HFFc6 (cell line): ENCODE measurements at regions not wholly inside any gene's neighbourhood (a gene's known extent, or its start where the extent isn't known, plus 50 kb on each side); places are given as distances from the start of the nearest gene placed in this dataset.

Experiments
- DNase-seq: peaks from one replicate; pipeline ENCODE4 v3.0.0-alpha.2; 2018
- H3K27ac Mint-ChIP-seq: 2 replicates; pipeline ENCODE4 v1.8.0; 2020; ENCODE audit warnings: mild to moderate bottlenecking, mixed read lengths
- H3K27me3 Mint-ChIP-seq: 2 replicates; pipeline ENCODE4 v1.8.0; 2021; ENCODE audit warnings: mild to moderate bottlenecking, moderate library complexity, mixed read lengths; ENCODE audit not compliant: insufficient read depth
- H3K36me3 Mint-ChIP-seq: 2 replicates; pipeline ENCODE4 v1.8.0; 2021; ENCODE audit warnings: low read depth, mixed read lengths
- H3K4me1 Mint-ChIP-seq: 2 replicates; pipeline ENCODE4 v1.8.0; 2020; ENCODE audit warnings: low read depth, mixed read lengths
- H3K4me3 Mint-ChIP-seq: 2 replicates; pipeline ENCODE4 v1.8.0; 2020; ENCODE audit warnings: mild to moderate bottlenecking, moderate library complexity, mixed read lengths
- H3K9me3 Mint-ChIP-seq: 2 replicates; pipeline ENCODE4 v1.8.0; 2020; ENCODE audit warnings: mild to moderate bottlenecking, mixed read lengths
- TF ChIP-seq, protein P1 (sequence below): fragments of 200-600 bp; sonication (generic); IDR thresholded peaks from 2 replicates; pipeline ENCODE4 v1.5.0; 2021; ENCODE audit warnings: antibody characterized with exemption, mild to moderate bottlenecking

DNA sequence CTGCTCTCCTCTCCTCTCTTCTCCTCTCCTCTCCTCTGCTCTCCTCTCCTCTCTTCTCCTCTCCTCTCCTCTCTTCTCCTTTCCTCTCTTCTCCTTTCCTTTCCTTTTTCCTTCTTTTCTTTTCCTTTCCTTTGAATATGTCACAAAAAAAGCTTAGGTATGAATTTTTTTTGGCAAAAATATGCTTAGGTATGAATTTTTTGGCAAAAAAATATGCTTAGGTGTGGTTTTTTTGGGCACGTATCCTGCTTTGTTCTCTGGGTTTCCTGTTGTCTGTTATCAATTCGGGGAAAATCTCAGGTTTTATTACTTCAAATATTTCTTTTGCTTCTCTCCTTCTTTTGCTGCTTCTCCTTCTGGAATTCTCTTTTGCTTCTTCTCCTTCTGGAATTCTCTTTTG is 155.5 kb upstream of the PMEPA1 start:
- Mint-ChIP-seq H3K27ac (no peak overlapping the region), H3K27me3 (peaks cover 33% of the 10 kb centered on the region), H3K4me3 (no peak overlapping the region), H3K36me3 (no peaks in the 10 kb centered on the region), H3K9me3 (no peaks in the 10 kb centered on the region), H3K4me1 (no peaks in the 10 kb centered on the region)
- no peak for DNase-seq
- TF ChIP-seq, protein P1, sequence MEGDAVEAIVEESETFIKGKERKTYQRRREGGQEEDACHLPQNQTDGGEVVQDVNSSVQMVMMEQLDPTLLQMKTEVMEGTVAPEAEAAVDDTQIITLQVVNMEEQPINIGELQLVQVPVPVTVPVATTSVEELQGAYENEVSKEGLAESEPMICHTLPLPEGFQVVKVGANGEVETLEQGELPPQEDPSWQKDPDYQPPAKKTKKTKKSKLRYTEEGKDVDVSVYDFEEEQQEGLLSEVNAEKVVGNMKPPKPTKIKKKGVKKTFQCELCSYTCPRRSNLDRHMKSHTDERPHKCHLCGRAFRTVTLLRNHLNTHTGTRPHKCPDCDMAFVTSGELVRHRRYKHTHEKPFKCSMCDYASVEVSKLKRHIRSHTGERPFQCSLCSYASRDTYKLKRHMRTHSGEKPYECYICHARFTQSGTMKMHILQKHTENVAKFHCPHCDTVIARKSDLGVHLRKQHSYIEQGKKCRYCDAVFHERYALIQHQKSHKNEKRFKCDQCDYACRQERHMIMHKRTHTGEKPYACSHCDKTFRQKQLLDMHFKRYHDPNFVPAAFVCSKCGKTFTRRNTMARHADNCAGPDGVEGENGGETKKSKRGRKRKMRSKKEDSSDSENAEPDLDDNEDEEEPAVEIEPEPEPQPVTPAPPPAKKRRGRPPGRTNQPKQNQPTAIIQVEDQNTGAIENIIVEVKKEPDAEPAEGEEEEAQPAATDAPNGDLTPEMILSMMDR, result no peak

DNA sequence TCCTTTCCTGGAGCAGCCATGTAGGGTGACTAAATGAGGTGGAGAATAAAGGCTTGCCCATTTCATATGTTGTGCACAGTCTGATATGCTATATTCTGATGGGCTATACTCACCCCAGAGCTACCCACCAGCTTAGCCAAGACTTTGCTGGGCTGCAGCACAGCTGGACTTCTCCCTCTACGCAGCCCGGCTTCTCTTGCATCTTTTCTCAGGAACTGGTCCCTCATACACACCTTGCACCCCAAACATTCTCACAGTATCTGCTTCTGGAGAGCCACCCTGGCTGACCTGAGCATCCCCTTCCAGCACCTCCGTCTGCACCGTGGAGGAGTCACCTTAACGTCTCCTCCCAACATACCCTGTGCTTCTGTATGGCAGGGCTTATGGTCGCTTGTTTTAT is 150.8 kb upstream of the PMEPA1 start:
- Mint-ChIP-seq H3K27me3 (peaks cover 17% of the 10 kb centered on the region), H3K4me1 (no peaks in the 10 kb centered on the region), H3K36me3 (no peaks in the 10 kb centered on the region), H3K9me3 (no peaks in the 10 kb centered on the region), H3K27ac (no peak overlapping the region), H3K4me3 (no peak overlapping the region)
- TF ChIP-seq, protein P1, result no peak
- no peak for DNase-seq

DNA sequence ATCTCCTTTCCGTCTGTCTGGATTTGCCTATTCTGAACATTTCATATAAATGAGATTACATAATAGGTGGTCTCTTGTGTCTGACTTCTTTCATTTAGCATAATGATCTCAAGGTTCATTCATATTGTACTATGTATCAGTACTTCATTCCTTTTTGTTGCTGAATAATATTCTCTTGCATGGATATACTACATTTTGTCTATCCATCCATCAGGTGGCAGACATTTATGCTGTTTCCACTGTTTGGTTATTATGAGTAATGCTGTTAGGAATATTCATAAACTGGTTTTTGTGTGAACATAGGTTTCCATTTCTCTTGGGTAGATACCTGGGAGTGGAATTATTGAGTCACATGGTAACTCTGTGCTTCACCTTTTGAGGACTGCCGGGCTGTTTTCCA is 148.2 kb upstream of the PMEPA1 start:
- Mint-ChIP-seq H3K4me1 (no peaks in the 10 kb centered on the region), H3K4me3 (no peak overlapping the region), H3K36me3 (no peaks in the 10 kb centered on the region), H3K27ac (no peak overlapping the region), H3K27me3 (peaks cover 14% of the 10 kb centered on the region), H3K9me3 (no peaks in the 10 kb centered on the region)
- DNase-seq, result no peak
- TF ChIP-seq, protein P1, result no peak

DNA sequence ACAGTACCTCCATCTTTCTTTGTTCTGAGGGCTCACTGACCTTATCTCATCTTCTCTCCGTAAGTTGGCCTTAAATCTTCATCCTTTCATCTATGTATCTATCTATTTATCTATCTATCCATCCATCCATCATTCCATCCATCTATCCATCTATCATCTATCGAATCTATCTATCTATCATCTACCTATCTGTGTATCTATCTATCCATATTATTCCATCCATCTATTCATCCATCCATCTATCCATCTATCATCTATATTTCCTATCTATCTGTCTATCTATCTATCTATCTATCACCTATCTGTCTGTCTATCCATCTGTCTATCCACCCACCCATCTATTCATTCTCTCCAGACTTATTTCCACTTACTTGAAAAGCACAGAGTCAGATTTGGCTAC is 147.3 kb upstream of the PMEPA1 start:
- no peaks in the 10 kb centered on the region for H3K36me3 Mint-ChIP-seq
- TF ChIP-seq, protein P1, result no peak
- peaks cover 9% of the 10 kb centered on the region for H3K27me3 Mint-ChIP-seq

DNA sequence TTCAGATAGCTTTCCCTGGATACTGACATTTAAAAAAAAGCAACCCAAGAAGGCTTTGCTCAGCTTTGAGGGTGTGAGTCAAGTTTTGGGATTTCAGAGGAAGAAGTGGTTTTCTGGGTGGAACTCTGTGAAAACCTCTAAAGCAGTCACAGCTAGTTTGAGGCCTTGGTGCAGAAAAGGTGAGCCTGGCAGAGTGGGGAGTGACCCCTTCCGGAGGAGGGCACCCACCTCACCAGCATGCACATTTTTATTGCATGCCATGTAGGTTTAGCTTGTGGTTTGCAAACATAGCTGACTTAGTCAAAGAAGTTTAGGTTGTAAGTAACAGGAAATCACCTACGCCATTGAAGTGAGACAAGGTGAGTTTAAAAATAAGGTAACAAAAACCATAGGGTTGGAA is 146.8 kb upstream of the PMEPA1 start:
- Mint-ChIP-seq H3K36me3 (no peaks in the 10 kb centered on the region), H3K4me1 (no peaks in the 10 kb centered on the region), H3K27ac (no peak overlapping the region), H3K9me3 (no peaks in the 10 kb centered on the region), H3K4me3 (no peak overlapping the region), H3K27me3 (peaks cover 13% of the 10 kb centered on the region)
- TF ChIP-seq, protein P1, result no peak
- DNase-seq, result no peak

More for the DNA sequence above, 147.3 kb upstream of the PMEPA1 start:
- Mint-ChIP-seq H3K4me3 (no peak overlapping the region), H3K4me1 (no peaks in the 10 kb centered on the region), H3K27ac (no peak overlapping the region), H3K9me3 (no peaks in the 10 kb centered on the region)
- no peak for DNase-seq

DNA sequence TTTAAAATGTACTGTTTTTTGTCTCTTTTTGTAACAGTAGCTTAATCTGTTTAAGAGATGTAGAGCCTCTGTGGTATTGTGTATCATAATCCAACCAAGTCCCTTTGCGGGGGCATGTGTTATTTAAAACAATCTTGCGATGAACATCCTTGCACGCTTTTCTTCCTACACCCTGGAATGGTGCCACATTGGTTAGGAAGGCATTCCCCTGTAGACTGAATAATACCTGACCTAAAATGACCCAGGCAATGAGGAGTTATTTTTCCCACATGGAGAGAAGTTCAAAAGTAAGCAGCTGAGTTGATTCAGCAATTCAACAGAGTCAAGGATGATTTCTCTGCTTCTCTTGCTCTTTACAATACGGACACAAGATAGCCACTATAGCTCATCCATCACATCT is 142.0 kb upstream of the PMEPA1 start:
- H3K9me3 Mint-ChIP-seq, result no peaks in the 10 kb centered on the region
- DNase-seq, result no peak
- H3K36me3 Mint-ChIP-seq, result no peaks in the 10 kb centered on the region
- H3K27me3 Mint-ChIP-seq, result peaks cover 29% of the 10 kb centered on the region
- H3K27ac Mint-ChIP-seq, result no peak overlapping the region
- no peaks in the 10 kb centered on the region for H3K4me1 Mint-ChIP-seq
- H3K4me3 Mint-ChIP-seq, result no peak overlapping the region
- TF ChIP-seq, protein P1, result no peak
